ENCODE measurements at regions not wholly inside any gene's neighbourhood (a gene's known extent, or its start where the extent isn't known, plus 50 kb on each side); places are given as distances from the start of the nearest gene placed in this dataset.
"Not testable (repeated sequence)": the region's sequence is repeated elsewhere in the genome, so short reads cannot be mapped to it uniquely, and the experiment has no call there.

GRCh38 chr7:106498005-106498404 is 163.0 kb downstream of the CCDC71L start:
- H3K4me1 Mint-ChIP-seq (ENCODE audit: low read depth); DNase-seq (ENCODE audit: low spot score); H3K27ac Mint-ChIP-seq; H3K4me3 Mint-ChIP-seq (ENCODE audit: low read depth); intact Hi-C loops (cut with micrococcal nuclease); H3K36me3 Mint-ChIP-seq (ENCODE audit: low read depth); H3K27me3 Mint-ChIP-seq (ENCODE audit: low read depth): not testable (repeated sequence)
- H3K9me3 Mint-ChIP-seq, result peaks cover 20% of the 10 kb centered on the region

- H3K36me3 Mint-ChIP-seq (ENCODE audit: low read depth), result no peaks in the 10 kb centered on the region
- DNase-seq (ENCODE audit: low spot score), result no peak
- H3K4me1 Mint-ChIP-seq (ENCODE audit: low read depth), result no peaks in the 10 kb centered on the region
- no peak overlapping the region for H3K4me3 Mint-ChIP-seq (ENCODE audit: low read depth)
- intact Hi-C loops (cut with micrococcal nuclease), result no loop called here
- H3K27ac Mint-ChIP-seq, result no peak overlapping the region
- H3K27me3 Mint-ChIP-seq (ENCODE audit: low read depth), result no peaks in the 10 kb centered on the region
- peaks cover 24% of the 10 kb centered on the region for H3K9me3 Mint-ChIP-seq
Measured at GRCh38 chr7:106493041-106493731, 167.8 kb downstream of the CCDC71L start.

GRCh38 chr7:106488465-106488864 is 172.5 kb downstream of the CCDC71L start:
- Mint-ChIP-seq H3K4me1 (ENCODE audit: low read depth) (peaks cover 30% of the 10 kb centered on the region), H3K27me3 (ENCODE audit: low read depth) (no peaks in the 10 kb centered on the region), H3K27ac (no peak overlapping the region), H3K36me3 (ENCODE audit: low read depth) (no peaks in the 10 kb centered on the region), H3K9me3 (peaks cover 5% of the 10 kb centered on the region), H3K4me3 (ENCODE audit: low read depth) (no peak overlapping the region)
- intact Hi-C loops (cut with micrococcal nuclease), result no loop called here
- no peak for DNase-seq (ENCODE audit: low spot score)

- Mint-ChIP-seq H3K4me1 (ENCODE audit: low read depth) (peaks cover 33% of the 10 kb centered on the region), H3K36me3 (ENCODE audit: low read depth) (no peaks in the 10 kb centered on the region), H3K9me3 (peaks cover 5% of the 10 kb centered on the region), H3K27me3 (ENCODE audit: low read depth) (no peaks in the 10 kb centered on the region), H3K4me3 (ENCODE audit: low read depth) (no peak overlapping the region), H3K27ac (no peak overlapping the region)
- no peak for DNase-seq (ENCODE audit: low spot score)
- intact Hi-C loops (cut with micrococcal nuclease), result no loop called here
Measured at GRCh38 chr7:106487892-106488291, 173.1 kb downstream of the CCDC71L start.

GRCh38 chr7:106486331-106486730 is 174.6 kb downstream of the CCDC71L start:
- H3K4me1 Mint-ChIP-seq (ENCODE audit: low read depth), result peaks cover 43% of the 10 kb centered on the region
- peaks cover 3% of the 10 kb centered on the region for H3K36me3 Mint-ChIP-seq (ENCODE audit: low read depth)
- H3K27me3 Mint-ChIP-seq (ENCODE audit: low read depth), result no peaks in the 10 kb centered on the region
- H3K9me3 Mint-ChIP-seq, result peaks cover 8% of the 10 kb centered on the region
- H3K27ac Mint-ChIP-seq, result no peak overlapping the region
- intact Hi-C loops (cut with micrococcal nuclease), result no loop called here
- no peak overlapping the region for H3K4me3 Mint-ChIP-seq (ENCODE audit: low read depth)
- no peak for DNase-seq (ENCODE audit: low spot score)

- intact Hi-C loops (cut with micrococcal nuclease), result loop anchor here (1.0 kb wide), 3 partner anchors 61 to 677 kb away; no protein-coding TSS in a partner anchor
- no peaks in the 10 kb centered on the region for H3K27me3 Mint-ChIP-seq (ENCODE audit: low read depth)
- H3K4me3 Mint-ChIP-seq (ENCODE audit: low read depth), result no peak overlapping the region
- DNase-seq (ENCODE audit: low spot score), result no peak
- peaks cover 46% of the 10 kb centered on the region for H3K4me1 Mint-ChIP-seq (ENCODE audit: low read depth)
- H3K36me3 Mint-ChIP-seq (ENCODE audit: low read depth), result peaks cover 3% of the 10 kb centered on the region
- H3K27ac Mint-ChIP-seq, result no peak overlapping the region
- H3K9me3 Mint-ChIP-seq, result peaks cover 8% of the 10 kb centered on the region
Measured at GRCh38 chr7:106485919-106486318, 175.0 kb downstream of the CCDC71L start.

- intact Hi-C loops (cut with micrococcal nuclease), result loop anchor here (1.0 kb wide), 3 partner anchors 60 to 676 kb away; no protein-coding TSS in a partner anchor
- peaks cover 8% of the 10 kb centered on the region for H3K9me3 Mint-ChIP-seq
- peak overlapping the region; percentile 69 for H3K27ac Mint-ChIP-seq
- no peaks in the 10 kb centered on the region for H3K27me3 Mint-ChIP-seq (ENCODE audit: low read depth)
- DNase-seq (ENCODE audit: low spot score), result no peak
- peaks cover 53% of the 10 kb centered on the region for H3K4me1 Mint-ChIP-seq (ENCODE audit: low read depth)
- H3K36me3 Mint-ChIP-seq (ENCODE audit: low read depth), result peaks cover 3% of the 10 kb centered on the region
- no peak overlapping the region for H3K4me3 Mint-ChIP-seq (ENCODE audit: low read depth)
Measured at GRCh38 chr7:106485031-106485551, 175.9 kb downstream of the CCDC71L start.

GRCh38 chr7:106484562-106484961 is 176.4 kb downstream of the CCDC71L start:
- Mint-ChIP-seq H3K4me1 (ENCODE audit: low read depth) (peaks cover 55% of the 10 kb centered on the region), H3K27me3 (ENCODE audit: low read depth) (no peaks in the 10 kb centered on the region), H3K9me3 (peaks cover 4% of the 10 kb centered on the region), H3K27ac (peak overlapping the region; percentile 69), H3K4me3 (ENCODE audit: low read depth) (no peak overlapping the region), H3K36me3 (ENCODE audit: low read depth) (peaks cover 3% of the 10 kb centered on the region)
- intact Hi-C loops (cut with micrococcal nuclease), result loop anchor here (5.0 kb wide), 1 partner anchor 178 kb away; the partner anchor contains the start of gene CCDC71L
- no peak for DNase-seq (ENCODE audit: low spot score)

GRCh38 chr7:106482091-106482490 is 178.9 kb downstream of the CCDC71L start:
- H3K36me3 Mint-ChIP-seq (ENCODE audit: low read depth), result peaks cover 3% of the 10 kb centered on the region
- peaks cover 1% of the 10 kb centered on the region for H3K27me3 Mint-ChIP-seq (ENCODE audit: low read depth)
- H3K4me1 Mint-ChIP-seq (ENCODE audit: low read depth), result peaks cover 54% of the 10 kb centered on the region
- intact Hi-C loops (cut with micrococcal nuclease), result loop anchor here (5.0 kb wide), 1 partner anchor 180 kb away; the partner anchor contains the start of gene CCDC71L
- no peak for DNase-seq (ENCODE audit: low spot score)
- no peak overlapping the region for H3K4me3 Mint-ChIP-seq (ENCODE audit: low read depth)
- peaks cover 4% of the 10 kb centered on the region for H3K9me3 Mint-ChIP-seq
- H3K27ac Mint-ChIP-seq, result no peak overlapping the region

GRCh38 chr7:106480616-106481031 is 180.3 kb downstream of the CCDC71L start:
- no peak overlapping the region for H3K4me3 Mint-ChIP-seq (ENCODE audit: low read depth)
- H3K36me3 Mint-ChIP-seq (ENCODE audit: low read depth), result peaks cover 3% of the 10 kb centered on the region
- peak overlapping the region; percentile 80 for H3K27ac Mint-ChIP-seq
- intact Hi-C loops (cut with micrococcal nuclease), result loop anchor here (1.0 to 5.0 kb wide), 11 partner anchors 22 to 390 kb away; partner anchors contain the start of gene CCDC71L
- no peak for DNase-seq (ENCODE audit: low spot score)
- H3K27me3 Mint-ChIP-seq (ENCODE audit: low read depth), result peaks cover 1% of the 10 kb centered on the region
- H3K4me1 Mint-ChIP-seq (ENCODE audit: low read depth), result peaks cover 44% of the 10 kb centered on the region
- H3K9me3 Mint-ChIP-seq, result peaks cover 4% of the 10 kb centered on the region

- peaks cover 3% of the 10 kb centered on the region for H3K36me3 Mint-ChIP-seq (ENCODE audit: low read depth)
- H3K4me1 Mint-ChIP-seq (ENCODE audit: low read depth), result peaks cover 39% of the 10 kb centered on the region
- peak overlapping the region; percentile 80 for H3K27ac Mint-ChIP-seq
- peaks cover 2% of the 10 kb centered on the region for H3K27me3 Mint-ChIP-seq (ENCODE audit: low read depth)
- intact Hi-C loops (cut with micrococcal nuclease), result loop anchor here (1.0 to 5.0 kb wide), 11 partner anchors 23 to 391 kb away; partner anchors contain the start of gene CCDC71L
- H3K9me3 Mint-ChIP-seq, result peaks cover 4% of the 10 kb centered on the region
- H3K4me3 Mint-ChIP-seq (ENCODE audit: low read depth), result no peak overlapping the region
- DNase-seq (ENCODE audit: low spot score), result no peak
Measured at GRCh38 chr7:106480161-106480579, 180.8 kb downstream of the CCDC71L start.

GRCh38 chr7:106476751-106477150 is 184.2 kb downstream of the CCDC71L start:
- Mint-ChIP-seq H3K27ac (no peak overlapping the region), H3K4me3 (ENCODE audit: low read depth) (no peak overlapping the region), H3K4me1 (ENCODE audit: low read depth) (peaks cover 19% of the 10 kb centered on the region), H3K36me3 (ENCODE audit: low read depth) (no peaks in the 10 kb centered on the region), H3K27me3 (ENCODE audit: low read depth) (peaks cover 7% of the 10 kb centered on the region), H3K9me3 (peaks cover 4% of the 10 kb centered on the region)
- intact Hi-C loops (cut with micrococcal nuclease), result no loop called here
- no peak for DNase-seq (ENCODE audit: low spot score)

- no peaks in the 10 kb centered on the region for H3K36me3 Mint-ChIP-seq (ENCODE audit: low read depth)
- H3K4me1 Mint-ChIP-seq (ENCODE audit: low read depth), result peaks cover 13% of the 10 kb centered on the region
- H3K27me3 Mint-ChIP-seq (ENCODE audit: low read depth), result peaks cover 5% of the 10 kb centered on the region
- no peak overlapping the region for H3K4me3 Mint-ChIP-seq (ENCODE audit: low read depth)
- intact Hi-C loops (cut with micrococcal nuclease), result no loop called here
- DNase-seq (ENCODE audit: low spot score), result no peak
- no peak overlapping the region for H3K27ac Mint-ChIP-seq
- H3K9me3 Mint-ChIP-seq, result peaks cover 4% of the 10 kb centered on the region
Measured at GRCh38 chr7:106472741-106473140, 188.0 kb upstream of the NAMPT start.
